Stomach smooth muscle (tissue), 2 donors: ENCODE measurements at regions not wholly inside any gene's neighbourhood (a gene's known extent, or its start where the extent isn't known, plus 50 kb on each side); places are given as distances from the start of the nearest gene placed in this dataset.

ENCODE experiments used
- H3K27ac ChIP-seq: one replicate; pipeline ENCODE4 v1.7.0; 2013; ENCODE audit warnings: mild to moderate bottlenecking, low read length, inconsistent platforms
- H3K27me3 ChIP-seq, 2 donors: one replicate each; pipeline ENCODE4 v1.7.0; 2013; ENCODE audit warnings: low read length in 2 of 2; ENCODE audit not compliant: insufficient read depth in 2 of 2, control insufficient read depth in 1 of 2
- H3K36me3 ChIP-seq, 2 donors: one replicate each; pipeline ENCODE4 v1.7.0; 2013; ENCODE audit warnings: low read length in 2 of 2; ENCODE audit not compliant: control insufficient read depth in 2 of 2, insufficient read depth in 2 of 2
- H3K4me1 ChIP-seq: one replicate; pipeline ENCODE4 v1.7.0; 2013; ENCODE audit warnings: low read length; ENCODE audit not compliant: control insufficient read depth, insufficient read depth
- H3K4me3 ChIP-seq, 2 donors: one replicate each; pipeline ENCODE4 v1.7.0; 2013; ENCODE audit warnings: low read length in 2 of 2
- H3K9ac ChIP-seq, 2 donors: one replicate each; pipeline ENCODE4 v1.7.0; 2013; ENCODE audit warnings: low read length in 2 of 2, mild to moderate bottlenecking in 1 of 2
- H3K9me3 ChIP-seq, 2 donors: one replicate each; pipeline ENCODE4 v1.7.0; 2013; ENCODE audit warnings: low read length in 2 of 2; ENCODE audit not compliant: control insufficient read depth in 2 of 2
- donor health status: healthy.
- donor health status: Pancreatic carcinoma.

GRCh38 chr18:44516450-44516849 lies 164.2 kb upstream of the SETBP1 start:
- Histone ChIP-seq H3K9ac (no peak overlapping the region), H3K4me3 (no peak overlapping the region)

GRCh38 chr18:44517136-44517535 lies 163.6 kb upstream of the SETBP1 start:
- H3K36me3 ChIP-seq = no peaks in the 10 kb centered on the region
- no peaks in the 10 kb centered on the region for H3K4me1 ChIP-seq
- H3K4me3 ChIP-seq = no peak overlapping the region
- no peak overlapping the region for H3K27ac ChIP-seq
- no peaks in the 10 kb centered on the region for H3K9me3 ChIP-seq
- H3K27me3 ChIP-seq = no peaks in the 10 kb centered on the region
- H3K9ac ChIP-seq = no peak overlapping the region

More at GRCh38 chr18:44516450-44516849, 164.2 kb upstream of the SETBP1 start:
- H3K36me3 ChIP-seq = no peaks in the 10 kb centered on the region
- H3K9me3 ChIP-seq = no peaks in the 10 kb centered on the region
- H3K4me1 ChIP-seq = no peaks in the 10 kb centered on the region
- H3K27me3 ChIP-seq = no peaks in the 10 kb centered on the region
- no peak overlapping the region for H3K27ac ChIP-seq

GRCh38 chr18:44518091-44518615 lies 162.5 kb upstream of the SETBP1 start:
- H3K9ac ChIP-seq = no peak overlapping the region

GRCh38 chr18:44518666-44519065 lies 162.0 kb upstream of the SETBP1 start:
- Histone ChIP-seq H3K9ac (no peak overlapping the region), H3K4me1 (no peaks in the 10 kb centered on the region), H3K27ac (no peak overlapping the region), H3K27me3 (no peaks in the 10 kb centered on the region), H3K36me3 (no peaks in the 10 kb centered on the region), H3K9me3 (no peaks in the 10 kb centered on the region), H3K4me3 (no peak overlapping the region)

More at GRCh38 chr18:44518091-44518615, 162.5 kb upstream of the SETBP1 start:
- no peaks in the 10 kb centered on the region for H3K4me1 ChIP-seq
- no peaks in the 10 kb centered on the region for H3K9me3 ChIP-seq
- no peak overlapping the region for H3K27ac ChIP-seq
- no peaks in the 10 kb centered on the region for H3K36me3 ChIP-seq
- no peak overlapping the region for H3K4me3 ChIP-seq
- no peaks in the 10 kb centered on the region for H3K27me3 ChIP-seq

- H3K27ac ChIP-seq = no peak overlapping the region
- no peaks in the 10 kb centered on the region for H3K9me3 ChIP-seq
- no peaks in the 10 kb centered on the region for H3K4me1 ChIP-seq
- no peak overlapping the region for H3K9ac ChIP-seq
- H3K36me3 ChIP-seq = no peaks in the 10 kb centered on the region
- no peak overlapping the region for H3K4me3 ChIP-seq
- H3K27me3 ChIP-seq = no peaks in the 10 kb centered on the region
Measured at GRCh38 chr18:44520981-44521667, 159.6 kb upstream of the SETBP1 start.

- Histone ChIP-seq H3K4me1 (no peaks in the 10 kb centered on the region), H3K9me3 (no peaks in the 10 kb centered on the region), H3K27me3 (no peaks in the 10 kb centered on the region), H3K36me3 (no peaks in the 10 kb centered on the region), H3K4me3 (no peak overlapping the region), H3K27ac (no peak overlapping the region), H3K9ac (no peak overlapping the region)
Measured at GRCh38 chr18:44521668-44522022, 159.0 kb upstream of the SETBP1 start.

GRCh38 chr18:44526705-44527415 lies 153.8 kb upstream of the SETBP1 start:
- Histone ChIP-seq H3K36me3 (no peaks in the 10 kb centered on the region), H3K4me1 (no peaks in the 10 kb centered on the region), H3K27me3 (no peaks in the 10 kb centered on the region), H3K9me3 (no peaks in the 10 kb centered on the region), H3K9ac (no peak overlapping the region), H3K27ac (no peak overlapping the region), H3K4me3 (no peak overlapping the region)

- H3K27me3 ChIP-seq = no peaks in the 10 kb centered on the region
- no peak overlapping the region for H3K9ac ChIP-seq
- H3K36me3 ChIP-seq = no peaks in the 10 kb centered on the region
- H3K4me1 ChIP-seq = no peaks in the 10 kb centered on the region
- no peak overlapping the region for H3K27ac ChIP-seq
- no peak overlapping the region for H3K4me3 ChIP-seq
- H3K9me3 ChIP-seq = no peaks in the 10 kb centered on the region
Measured at GRCh38 chr18:44533071-44533470, 147.6 kb upstream of the SETBP1 start.

- Histone ChIP-seq H3K27ac (no peak overlapping the region), H3K36me3 (no peaks in the 10 kb centered on the region), H3K4me3 (no peak overlapping the region), H3K9ac (no peak overlapping the region), H3K9me3 (no peaks in the 10 kb centered on the region), H3K4me1 (no peaks in the 10 kb centered on the region), H3K27me3 (no peaks in the 10 kb centered on the region)
Measured at GRCh38 chr18:44536046-44536445, 144.6 kb upstream of the SETBP1 start.

GRCh38 chr18:44536619-44537018 lies 144.1 kb upstream of the SETBP1 start:
- no peak overlapping the region for H3K27ac ChIP-seq
- no peak overlapping the region for H3K4me3 ChIP-seq
- no peaks in the 10 kb centered on the region for H3K27me3 ChIP-seq
- H3K9ac ChIP-seq = no peak overlapping the region
- no peaks in the 10 kb centered on the region for H3K9me3 ChIP-seq
- no peaks in the 10 kb centered on the region for H3K4me1 ChIP-seq
- H3K36me3 ChIP-seq = no peaks in the 10 kb centered on the region

- no peaks in the 10 kb centered on the region for H3K9me3 ChIP-seq
- no peaks in the 10 kb centered on the region for H3K4me1 ChIP-seq
- no peak overlapping the region for H3K27ac ChIP-seq
- no peak overlapping the region for H3K9ac ChIP-seq
- H3K36me3 ChIP-seq = no peaks in the 10 kb centered on the region
- H3K4me3 ChIP-seq = no peak overlapping the region
- no peaks in the 10 kb centered on the region for H3K27me3 ChIP-seq
Measured at GRCh38 chr18:44537526-44537925, 143.2 kb upstream of the SETBP1 start.
